HS-5 (cell line): ENCODE measurements at regions not wholly inside any gene's neighbourhood (a gene's known extent, or its start where the extent isn't known, plus 50 kb on each side); places are given as distances from the start of the nearest gene placed in this dataset.
A peak's percentile ranks its signal among the peaks of the same experiment; 100 is the strongest.

Experiments
- DNase-seq: peaks from one replicate; pipeline ENCODE4 v3.0.0-alpha.2; 2012; ENCODE audit warnings: low read depth

DNA sequence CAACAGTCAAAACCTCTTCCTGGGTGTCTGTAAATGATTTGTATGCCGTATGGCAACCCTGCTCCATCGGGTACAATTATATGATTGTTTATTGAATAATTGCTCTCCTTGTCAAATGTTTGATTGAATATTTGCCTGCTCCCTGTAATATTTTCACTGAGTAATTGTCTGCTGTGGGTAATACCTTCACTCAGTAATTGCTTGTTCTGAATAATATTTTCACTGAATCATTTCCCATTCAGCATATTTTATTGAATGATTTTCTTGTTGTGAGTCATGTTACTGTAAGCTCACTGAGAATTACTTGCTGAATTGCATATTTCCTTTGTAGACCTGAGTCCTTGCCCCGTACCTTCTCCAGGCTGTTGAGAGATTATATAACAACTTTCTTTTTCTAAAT lies 535.2 kb downstream of the METTL4 start:
- peak; percentile 38 for DNase-seq

GRCh38 chr18:2040279-2040678 lies 531.0 kb downstream of the METTL4 start:
- DNase-seq, result no peak

DNA sequence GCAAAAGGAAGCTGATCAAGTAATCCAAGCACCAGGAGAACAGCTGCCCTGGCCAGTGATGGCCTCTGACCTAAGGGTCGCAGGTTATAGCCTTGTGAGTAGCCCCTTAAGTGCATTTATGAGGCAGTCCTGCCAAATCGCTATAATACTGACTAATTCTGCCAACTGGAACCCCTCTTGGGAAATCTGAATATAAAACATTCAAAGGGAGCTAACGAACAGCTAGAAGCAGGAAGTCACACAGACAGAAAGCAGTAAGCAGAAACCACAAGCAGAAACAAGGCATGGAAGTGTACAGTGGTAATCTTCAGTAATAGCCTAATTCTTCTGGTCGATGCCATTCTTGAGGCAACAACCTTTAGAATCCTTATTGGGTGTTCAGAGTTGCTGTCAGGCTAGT lies 521.3 kb downstream of the METTL4 start:
- no peak for DNase-seq

DNA sequence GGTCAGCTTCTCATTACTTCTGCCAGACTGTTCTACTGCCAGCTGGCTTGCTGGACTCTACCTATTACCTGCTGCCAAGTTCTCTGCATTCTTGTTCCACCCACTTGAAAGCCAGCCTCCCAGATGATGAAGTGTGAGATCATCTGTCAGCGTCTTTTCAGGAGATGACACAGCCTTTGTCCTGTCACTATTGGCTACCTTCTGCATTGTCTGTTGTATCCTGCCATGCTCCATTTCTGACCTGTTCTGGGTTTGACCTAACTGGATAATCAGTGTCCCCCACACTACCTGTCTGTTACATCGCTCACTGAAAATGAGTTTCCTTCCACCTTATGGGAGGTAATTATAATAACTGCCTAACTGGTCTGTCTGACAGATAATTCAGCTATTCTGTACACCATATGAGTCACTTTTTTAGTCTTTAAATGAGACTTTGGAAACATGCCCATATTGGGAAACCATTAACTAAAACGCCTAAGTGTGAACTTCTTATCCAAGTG lies 520.6 kb downstream of the METTL4 start:
- no peak for DNase-seq

GRCh38 chr18:2053490-2054089 lies 517.7 kb downstream of the METTL4 start:
- no peak for DNase-seq

GRCh38 chr18:2059336-2059735 lies 512.0 kb downstream of the METTL4 start:
- DNase-seq, result no peak

- DNase-seq, result no peak
Observed at GRCh38 chr18:2060086-2060485, 511.2 kb downstream of the METTL4 start.

- no peak for DNase-seq
Observed at GRCh38 chr18:2070631-2071030, 500.7 kb downstream of the METTL4 start.

DNA sequence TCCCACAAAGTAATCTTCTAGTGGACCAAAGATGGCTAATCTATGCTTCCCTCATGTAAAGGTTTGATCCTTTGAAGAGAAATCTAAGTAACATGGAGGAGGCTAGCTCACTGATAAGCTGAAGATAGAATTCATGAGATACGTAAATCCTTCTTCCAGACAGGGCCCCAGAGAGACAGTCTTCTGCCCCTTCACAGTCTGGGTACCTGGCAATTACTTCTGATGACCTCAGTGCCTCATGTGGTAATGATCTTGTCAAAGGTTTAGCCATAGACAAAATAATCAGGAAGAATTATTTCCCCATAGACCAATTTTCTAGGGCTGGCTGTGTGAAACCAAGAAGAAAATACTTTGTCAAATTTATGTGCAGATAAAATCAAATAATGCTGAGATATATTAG lies 495.8 kb downstream of the METTL4 start:
- DNase-seq, result no peak

DNA sequence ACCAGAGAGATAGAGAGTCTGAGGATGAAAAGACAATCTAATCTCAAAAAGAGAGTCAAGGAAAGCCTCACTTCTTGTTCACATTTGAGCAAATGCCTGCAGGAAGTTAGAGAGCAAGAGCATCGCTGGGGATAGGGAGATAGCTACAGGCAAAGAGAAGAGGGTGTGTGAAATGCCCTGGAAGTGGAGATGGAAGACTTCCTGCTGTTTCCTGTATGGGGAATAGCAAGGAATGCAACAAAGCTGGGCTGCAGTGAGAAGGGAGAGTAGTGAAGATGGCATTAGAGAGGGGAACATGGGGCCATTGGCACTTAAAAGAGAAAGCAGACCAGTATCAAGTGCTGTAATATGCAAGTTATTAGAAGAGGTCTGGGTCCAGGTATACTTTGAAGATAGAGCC lies 488.6 kb downstream of the METTL4 start:
- no peak for DNase-seq

- no peak for DNase-seq
Observed at GRCh38 chr18:2083691-2084090, 487.6 kb downstream of the METTL4 start.

GRCh38 chr18:2086439-2086838 lies 484.9 kb downstream of the METTL4 start:
- DNase-seq, result no peak

DNA sequence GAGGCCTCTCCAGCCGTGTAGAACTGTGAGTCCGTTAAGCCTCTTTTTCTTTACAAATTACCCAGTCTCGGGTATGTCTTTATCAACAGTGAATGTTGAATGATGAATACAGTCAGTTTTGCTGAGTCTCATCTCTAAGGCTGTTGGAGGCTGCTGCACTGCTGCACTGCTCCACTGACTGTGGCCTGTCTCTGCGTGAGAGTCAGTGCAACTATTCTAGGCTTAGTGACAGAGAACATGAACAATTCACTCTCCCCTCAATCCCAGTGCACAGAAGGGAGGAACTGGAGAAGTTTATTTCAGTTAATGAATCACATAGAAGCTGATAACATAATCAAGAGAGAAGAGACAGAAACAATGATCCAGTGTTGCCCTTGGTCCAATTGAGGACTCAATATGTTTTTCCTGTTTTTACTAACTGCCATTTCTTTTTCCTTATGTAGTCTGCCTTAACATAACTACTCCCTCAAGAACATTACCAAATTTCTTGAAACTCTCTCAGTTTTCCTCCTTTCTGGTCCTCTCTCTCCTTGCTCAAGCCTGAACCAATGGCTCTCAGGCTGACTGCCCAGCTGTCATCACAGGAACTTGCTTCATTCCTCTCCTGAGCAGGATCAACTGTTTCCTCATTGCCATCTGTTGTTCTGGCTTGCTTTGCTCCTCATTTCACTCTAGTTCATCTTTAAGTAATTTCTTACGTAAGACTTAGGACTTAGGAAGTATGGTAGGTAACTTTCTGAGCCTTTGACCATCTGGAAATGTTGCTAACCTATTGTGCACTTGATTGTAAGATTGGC lies 483.2 kb downstream of the METTL4 start:
- no peak for DNase-seq

DNA sequence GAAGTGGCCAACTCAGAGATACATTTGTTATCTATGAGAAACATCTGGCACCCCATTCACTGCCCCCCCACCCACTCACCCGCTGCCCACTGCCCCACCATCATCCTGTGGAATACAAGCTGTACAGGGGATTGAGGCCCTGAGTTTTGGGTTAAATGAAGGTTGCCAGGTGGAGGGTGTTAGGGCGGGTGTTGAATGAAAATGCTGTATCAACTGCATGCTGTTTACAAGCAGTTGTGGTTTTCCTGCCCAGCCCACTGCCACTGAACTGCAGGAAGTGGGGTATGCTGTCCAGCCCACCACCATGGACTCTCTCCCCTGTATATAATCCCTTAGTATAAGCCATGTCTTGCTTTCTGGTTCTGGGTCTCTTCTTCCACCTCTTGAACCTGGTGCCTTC lies 481.9 kb downstream of the METTL4 start:
- DNase-seq, result no peak

DNA sequence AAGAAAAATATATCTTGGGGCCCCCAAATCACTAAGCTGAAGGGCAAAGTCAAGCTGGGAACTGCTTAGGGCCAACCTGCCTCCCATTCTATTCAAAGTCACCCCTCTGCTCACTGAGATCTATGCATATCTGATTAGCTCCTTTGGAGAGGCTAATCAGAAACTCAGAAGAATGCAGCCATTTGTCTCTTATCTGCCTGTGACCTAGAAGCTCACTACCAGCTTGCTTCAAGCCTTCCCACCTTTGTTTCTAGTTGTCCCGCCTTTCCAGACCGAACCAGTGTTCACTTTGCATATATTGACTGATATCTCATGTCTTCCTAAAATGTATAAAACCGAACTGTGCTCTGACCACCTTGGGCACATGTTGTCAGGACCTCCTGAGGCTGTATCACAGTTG lies 479.4 kb downstream of the METTL4 start:
- no peak for DNase-seq

DNA sequence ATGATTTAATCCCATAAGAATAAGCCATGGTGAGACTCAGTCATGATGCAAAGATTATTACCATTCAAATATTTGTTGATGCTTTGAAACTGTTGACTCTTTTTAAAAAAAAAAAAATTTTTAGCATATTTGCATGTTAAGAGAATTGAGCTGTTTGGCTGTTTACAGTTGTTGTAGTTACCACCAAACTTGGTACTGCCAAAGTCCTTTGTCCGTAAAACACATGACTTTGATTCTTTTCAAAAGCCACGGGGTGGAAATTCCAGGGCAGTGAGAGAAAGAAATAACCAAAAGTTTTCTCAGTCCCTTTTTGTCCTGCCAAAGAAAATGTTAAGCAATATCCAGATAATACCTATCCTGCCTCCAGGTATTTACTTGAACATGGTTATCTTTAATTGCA lies 474.8 kb downstream of the METTL4 start:
- DNase-seq, result no peak

DNA sequence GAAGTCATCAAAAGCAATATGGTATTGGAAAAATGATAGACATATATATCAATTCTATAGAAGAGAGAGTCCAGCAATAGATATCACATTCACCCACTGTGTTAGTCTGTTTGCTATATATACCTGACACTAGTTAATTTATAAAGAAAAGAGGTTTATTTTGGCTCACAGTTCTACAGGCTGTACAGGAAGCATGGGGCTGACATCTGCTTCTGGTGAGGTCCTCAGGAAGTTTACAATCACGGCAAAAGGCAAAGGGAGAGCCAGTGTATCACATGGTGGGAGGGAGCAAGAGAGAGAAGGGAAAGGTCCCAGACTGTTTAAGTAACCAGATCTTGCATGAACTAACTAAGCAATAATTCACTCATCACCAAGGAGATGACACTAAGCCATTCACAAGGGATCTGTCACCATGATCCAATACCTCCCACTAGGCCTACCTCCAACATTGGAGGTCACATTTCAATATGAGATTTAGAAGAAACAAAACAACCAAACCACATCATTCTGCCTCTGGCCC lies 470.6 kb downstream of the METTL4 start:
- no peak for DNase-seq

- no peak for DNase-seq
Observed at GRCh38 chr18:2102022-2102421, 469.3 kb downstream of the METTL4 start.

DNA sequence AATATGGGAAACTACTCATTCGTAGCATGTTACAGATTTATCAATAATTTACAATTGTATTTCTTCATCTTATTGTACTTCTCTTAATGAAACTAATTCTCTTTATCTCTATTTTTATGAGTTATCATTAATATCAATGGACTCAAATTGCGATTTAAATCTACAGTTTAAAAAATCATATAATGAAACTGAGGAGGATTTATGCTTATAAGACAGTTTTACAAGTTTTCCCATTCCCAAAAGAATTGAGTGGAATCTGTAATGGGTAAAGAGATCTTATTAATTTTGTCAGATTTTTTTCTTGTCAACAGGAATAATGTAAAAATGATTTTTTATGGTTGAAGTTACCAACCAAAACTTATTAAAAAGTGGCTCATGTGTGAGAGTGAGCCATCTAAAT lies 468.0 kb downstream of the METTL4 start:
- DNase-seq, result no peak

- DNase-seq, result no peak
Observed at GRCh38 chr18:2104620-2105462, 466.5 kb downstream of the METTL4 start.

GRCh38 chr18:2108591-2108990 lies 462.7 kb downstream of the METTL4 start:
- peak; percentile 29 for DNase-seq

DNA sequence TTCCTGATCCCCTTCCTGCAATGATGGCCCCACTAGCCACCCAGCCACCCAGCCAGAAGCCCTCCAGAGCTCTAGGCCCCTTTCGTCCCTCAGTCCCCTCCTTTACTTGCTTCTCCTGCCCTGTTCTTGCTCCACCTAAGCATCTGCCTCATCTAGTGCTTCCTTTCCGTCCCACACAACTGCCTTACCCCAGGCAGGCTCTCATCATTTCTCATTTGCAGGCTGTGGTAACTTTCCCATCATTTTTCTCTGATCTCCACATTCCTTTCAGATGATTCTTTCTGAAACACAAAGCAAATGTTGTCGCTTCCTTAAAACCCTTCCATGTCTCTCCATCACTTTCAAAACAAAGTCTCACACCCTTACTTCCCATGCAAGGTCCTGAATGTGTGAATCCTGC lies 459.8 kb downstream of the METTL4 start:
- DNase-seq, result peak; percentile 60
